ENCODE measurements at regions not wholly inside any gene's neighbourhood (a gene's known extent, or its start where the extent isn't known, plus 50 kb on each side); places are given as distances from the start of the nearest gene placed in this dataset.

- DNase-seq (ENCODE audit: low read depth in 2 of 2) = no peak
Measured at GRCh38 chr22:49587987-49588386, 239.7 kb downstream of the BRD1 start.

DNA sequence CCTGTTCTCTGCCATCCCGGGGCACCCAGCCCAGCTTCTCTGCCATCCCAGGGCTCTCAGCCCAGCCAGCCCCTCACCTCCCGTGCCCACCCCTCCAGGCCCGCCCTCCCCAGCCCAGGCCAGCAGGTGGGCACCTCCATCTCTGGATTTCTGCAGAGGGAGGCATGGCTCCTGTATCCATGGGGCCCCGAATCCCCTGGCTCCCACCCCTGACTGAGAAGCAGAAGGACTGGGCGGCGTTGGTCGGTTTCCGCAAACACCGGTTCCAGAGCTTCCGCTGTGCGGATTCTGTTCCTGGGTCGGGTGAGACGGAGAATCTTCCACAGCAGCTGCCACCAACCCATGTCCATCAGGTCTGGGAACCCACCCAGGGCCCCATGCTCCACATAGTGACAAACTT, 240.3 kb downstream of the BRD1 start:
- DNase-seq (ENCODE audit: low read depth in 2 of 2) = no peak

- no peak for DNase-seq (ENCODE audit: low read depth in 2 of 2)
Measured at GRCh38 chr22:49586873-49587272, 240.8 kb downstream of the BRD1 start.

DNA sequence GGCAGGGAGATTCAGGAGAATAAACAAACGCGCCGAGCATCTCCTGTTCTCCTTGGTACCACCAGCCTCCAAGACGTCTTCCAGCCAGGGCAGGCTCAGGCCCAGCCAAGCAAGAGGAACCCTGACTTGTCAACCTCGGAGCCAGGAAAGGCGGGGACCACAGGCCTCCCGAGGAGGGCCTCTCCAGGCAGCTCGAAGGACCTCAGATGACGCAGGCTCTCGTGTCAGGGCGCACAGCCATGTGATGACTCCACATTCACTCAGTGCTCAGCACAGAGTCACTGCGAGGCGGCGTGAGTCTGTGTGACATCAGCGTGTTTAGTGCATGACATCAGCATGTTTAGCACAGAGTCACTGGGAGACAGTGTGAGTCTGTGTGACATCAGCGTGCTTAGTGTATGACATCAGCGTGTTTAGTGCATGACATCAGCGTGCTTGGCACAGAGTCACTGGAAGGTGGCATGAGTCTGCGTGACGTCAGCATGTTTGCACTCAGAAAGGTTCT, 241.4 kb downstream of the BRD1 start:
- DNase-seq (ENCODE audit: low read depth in 2 of 2) = no peak

- DNase-seq (ENCODE audit: low read depth in 2 of 2) = no peak
Measured at GRCh38 chr22:49585461-49586243, 242.0 kb downstream of the BRD1 start.

GRCh38 chr22:49583886-49584505, 243.7 kb downstream of the BRD1 start:
- DNase-seq (ENCODE audit: low read depth in 2 of 2) = no peak

DNA sequence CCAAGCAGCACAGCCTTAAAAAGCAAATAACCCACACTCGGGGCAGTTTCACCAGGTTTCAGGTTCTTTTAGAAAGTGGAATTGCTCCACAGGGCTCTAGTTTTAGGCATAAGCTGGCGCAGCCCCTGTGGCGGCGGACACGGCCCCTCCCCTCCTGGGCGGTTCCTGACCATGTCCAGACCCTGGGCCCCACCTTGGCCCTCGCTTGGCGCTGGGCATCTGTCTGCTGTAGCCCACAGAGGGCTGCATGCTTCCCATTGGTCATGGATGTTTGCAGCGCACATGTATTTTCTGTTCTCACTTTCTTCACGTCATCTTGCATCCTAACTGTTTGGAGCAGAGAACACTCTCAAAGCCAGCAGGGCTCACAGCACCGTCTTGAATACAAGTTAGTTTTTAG, 244.3 kb downstream of the BRD1 start:
- no peak for DNase-seq (ENCODE audit: low read depth in 2 of 2)

DNA sequence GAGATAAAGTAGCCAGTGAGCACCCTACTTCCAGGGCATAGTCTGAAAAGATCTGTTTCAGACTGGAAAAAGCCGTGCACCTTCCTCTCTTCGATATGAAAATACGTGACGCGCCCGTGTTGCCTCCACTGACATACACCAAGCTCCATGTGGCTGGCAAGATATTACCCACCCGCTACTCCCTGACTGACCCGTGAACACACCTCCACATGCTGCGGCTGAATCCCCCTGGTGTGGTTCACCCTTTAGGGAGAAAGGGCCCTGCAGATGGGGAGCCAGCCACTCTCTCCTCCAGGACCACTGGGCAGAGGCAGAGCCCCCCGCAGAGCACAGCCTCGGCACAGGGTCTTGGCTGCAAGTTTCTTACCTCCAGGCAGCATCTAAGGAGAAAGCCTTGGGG, 245.0 kb downstream of the BRD1 start:
- no peak for DNase-seq (ENCODE audit: low read depth in 2 of 2)

DNA sequence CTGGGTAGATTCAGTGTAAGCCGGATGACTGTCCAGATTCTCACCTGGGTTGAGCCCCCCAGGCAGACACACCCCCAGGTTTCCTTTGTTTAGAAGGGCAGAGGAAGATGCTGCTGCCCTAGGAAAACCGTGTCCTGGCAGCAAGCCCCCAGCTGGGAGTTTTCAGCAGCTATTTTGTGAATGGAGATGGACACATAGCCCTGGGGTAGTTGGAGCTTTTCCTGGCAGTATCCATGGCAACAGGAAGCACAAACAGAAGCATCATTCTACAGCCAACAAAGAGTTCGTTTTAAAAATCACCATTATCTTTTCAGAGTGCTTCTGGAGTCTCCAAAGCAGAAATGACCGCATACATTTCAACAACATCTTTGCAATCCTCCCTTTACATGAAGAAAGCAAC, 245.5 kb downstream of the BRD1 start:
- no peak for DNase-seq (ENCODE audit: low read depth in 2 of 2)

DNA sequence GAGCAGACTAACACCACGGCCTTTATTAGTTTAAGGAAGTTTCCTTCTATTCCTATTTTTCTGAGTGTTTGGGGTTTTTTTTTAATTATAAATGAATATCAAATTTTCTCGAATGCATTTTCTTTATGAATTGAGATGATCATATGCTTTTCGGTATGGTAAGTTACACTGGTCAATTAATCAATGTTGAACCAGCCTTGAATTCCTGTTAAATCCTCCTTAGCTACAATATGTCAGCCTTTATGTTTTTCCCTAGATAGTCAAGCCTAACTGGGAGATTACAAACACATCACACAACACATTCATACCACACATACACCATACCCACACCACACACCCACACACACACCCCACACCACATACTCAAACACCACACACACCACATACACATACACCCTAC, 247.6 kb downstream of the BRD1 start:
- no peak for DNase-seq (ENCODE audit: low read depth in 2 of 2)

DNA sequence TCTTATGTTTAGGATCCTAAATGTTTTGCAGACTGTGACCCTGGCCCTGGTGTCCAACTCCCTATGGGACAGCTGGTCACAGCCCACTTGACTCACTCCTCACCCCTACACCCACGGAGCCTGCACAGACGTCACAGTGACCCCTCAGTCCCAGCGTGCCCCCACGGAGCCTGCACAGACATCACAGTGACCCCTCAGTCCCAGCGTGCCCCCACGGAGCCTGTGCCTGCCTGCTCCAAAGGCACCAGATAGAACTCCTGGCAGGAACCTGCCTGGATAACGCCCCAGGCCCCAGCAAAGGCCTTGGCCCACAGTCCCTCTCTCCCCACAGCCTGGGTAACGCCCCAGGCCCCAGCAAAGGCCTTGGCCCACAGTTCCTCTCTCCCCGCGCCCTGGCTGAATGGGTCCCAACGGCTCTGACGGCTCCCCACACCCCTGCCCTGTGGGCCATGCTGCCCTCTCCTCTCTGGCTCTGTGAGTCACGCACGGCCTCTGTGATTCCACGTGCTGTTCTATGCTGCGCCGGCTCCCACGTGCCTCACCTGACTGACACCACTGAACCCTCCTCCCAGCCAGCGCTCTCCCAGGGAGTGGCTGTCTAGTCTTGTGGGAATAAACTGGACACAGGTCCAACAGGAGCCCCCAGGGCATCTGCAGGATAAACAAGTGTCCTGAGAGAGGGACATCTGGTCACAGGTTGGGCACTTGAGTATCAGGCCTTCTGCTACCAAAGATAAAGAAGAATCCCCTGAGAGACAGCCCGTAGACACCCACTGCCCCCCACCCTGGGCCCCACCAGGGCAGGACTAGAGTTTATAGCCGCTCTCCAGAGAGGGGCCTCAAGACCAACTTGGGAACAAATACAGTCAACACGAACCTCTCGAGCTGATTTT, 250.3 kb downstream of the BRD1 start:
- no peak for DNase-seq (ENCODE audit: low read depth in 2 of 2)

GRCh38 chr22:49576241-49577141, 251.2 kb downstream of the BRD1 start:
- DNase-seq (ENCODE audit: low read depth in 2 of 2) = no peak

GRCh38 chr22:49575703-49576081, 252.0 kb downstream of the BRD1 start:
- DNase-seq (ENCODE audit: low read depth in 2 of 2) = no peak

DNA sequence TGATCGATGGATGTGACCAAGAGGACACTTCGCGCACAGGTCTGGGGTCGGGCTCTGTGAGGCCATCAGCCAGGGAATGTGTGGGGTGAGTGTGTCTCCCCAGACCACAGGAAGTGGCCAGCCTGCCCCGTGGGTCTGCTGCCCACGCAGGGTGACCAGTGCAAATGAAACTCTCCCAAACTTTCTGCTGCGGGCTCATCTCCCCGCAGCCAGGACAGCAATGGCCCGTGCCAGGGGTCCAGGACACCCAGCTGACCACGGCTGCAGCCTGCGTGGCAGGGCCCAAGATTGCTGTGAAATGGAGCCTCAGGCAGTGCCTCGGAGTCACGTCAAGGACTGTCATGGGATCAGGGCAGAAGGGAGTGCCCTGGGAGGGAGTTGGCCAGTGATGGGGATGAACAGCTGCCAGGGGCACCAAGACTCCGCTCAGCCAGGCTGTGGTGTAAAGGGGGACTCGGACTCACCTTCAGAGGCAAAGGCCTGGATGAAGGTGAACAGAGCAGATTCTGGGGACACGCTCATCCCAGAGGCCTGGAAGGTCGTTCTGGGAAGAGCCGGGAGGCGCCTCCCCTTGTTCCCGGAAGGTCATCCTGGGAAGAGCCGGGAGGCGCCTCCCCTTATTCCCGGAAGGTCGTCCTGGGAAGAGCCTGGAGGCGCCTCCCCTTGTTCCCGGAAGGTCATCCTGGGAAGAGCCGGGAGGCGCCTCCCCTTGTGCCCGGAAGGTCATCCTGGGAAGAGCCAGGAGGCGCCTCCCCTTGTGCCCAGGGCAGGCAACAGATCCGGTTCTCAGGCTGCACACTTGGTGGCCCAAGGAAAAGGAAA, 252.6 kb downstream of the BRD1 start:
- DNase-seq (ENCODE audit: low read depth in 2 of 2) = no peak

- DNase-seq (ENCODE audit: low read depth in 2 of 2) = no peak
Measured at GRCh38 chr22:49574205-49574880, 253.3 kb downstream of the BRD1 start.

DNA sequence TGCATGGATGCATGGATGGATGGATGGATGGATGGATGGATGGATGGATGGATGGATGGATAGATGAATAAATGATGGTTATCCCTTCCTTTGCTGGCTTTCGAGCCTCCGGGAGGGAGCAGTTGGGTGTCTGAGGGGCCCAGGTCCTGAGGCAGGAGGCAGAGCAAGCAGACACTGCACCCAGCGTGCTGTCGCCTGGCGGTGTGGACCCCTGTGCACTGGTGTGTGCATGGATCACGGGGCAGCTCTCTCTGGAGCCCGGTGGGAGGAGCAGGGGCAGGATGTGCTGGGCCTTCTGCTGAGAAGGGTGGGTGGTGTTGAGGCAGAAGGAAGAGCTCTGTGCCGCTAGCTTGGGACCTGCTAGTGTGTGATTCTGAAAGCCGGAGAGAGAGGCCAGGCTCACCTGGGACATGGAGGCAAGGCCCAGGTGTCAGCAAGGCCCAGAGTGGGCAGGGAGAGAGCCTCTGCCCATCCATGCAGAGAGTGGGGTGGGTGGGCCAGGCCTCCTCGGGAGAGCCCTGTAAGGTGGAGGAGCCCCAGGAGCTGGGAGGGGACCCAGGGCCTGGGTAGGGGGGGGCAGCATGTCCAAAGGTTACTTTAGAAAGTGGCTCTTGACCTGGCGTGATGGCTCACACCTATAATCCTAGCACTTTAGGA, 254.4 kb downstream of the BRD1 start:
- no peak for DNase-seq (ENCODE audit: low read depth in 2 of 2)

DNA sequence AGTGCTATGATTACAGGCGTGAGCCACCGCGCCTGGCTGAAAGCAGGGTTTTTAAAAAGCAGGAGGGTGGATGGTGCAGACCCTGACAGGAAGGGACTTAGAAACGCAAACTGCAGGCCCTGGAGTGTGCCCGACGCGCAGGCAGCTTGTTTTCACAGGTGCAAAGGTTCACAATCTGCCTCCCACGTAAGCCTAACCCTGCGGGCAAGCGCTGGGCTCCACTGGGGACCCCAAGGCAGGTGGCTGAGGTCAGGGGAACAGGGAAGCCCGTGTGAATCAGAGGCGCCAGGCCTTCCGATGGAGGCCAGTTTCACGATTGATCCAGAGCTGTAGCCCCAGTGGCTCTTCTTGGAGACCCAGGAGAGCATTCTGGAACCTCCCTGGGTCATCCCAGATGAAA, 256.3 kb downstream of the BRD1 start:
- DNase-seq (ENCODE audit: low read depth in 2 of 2) = no peak

DNA sequence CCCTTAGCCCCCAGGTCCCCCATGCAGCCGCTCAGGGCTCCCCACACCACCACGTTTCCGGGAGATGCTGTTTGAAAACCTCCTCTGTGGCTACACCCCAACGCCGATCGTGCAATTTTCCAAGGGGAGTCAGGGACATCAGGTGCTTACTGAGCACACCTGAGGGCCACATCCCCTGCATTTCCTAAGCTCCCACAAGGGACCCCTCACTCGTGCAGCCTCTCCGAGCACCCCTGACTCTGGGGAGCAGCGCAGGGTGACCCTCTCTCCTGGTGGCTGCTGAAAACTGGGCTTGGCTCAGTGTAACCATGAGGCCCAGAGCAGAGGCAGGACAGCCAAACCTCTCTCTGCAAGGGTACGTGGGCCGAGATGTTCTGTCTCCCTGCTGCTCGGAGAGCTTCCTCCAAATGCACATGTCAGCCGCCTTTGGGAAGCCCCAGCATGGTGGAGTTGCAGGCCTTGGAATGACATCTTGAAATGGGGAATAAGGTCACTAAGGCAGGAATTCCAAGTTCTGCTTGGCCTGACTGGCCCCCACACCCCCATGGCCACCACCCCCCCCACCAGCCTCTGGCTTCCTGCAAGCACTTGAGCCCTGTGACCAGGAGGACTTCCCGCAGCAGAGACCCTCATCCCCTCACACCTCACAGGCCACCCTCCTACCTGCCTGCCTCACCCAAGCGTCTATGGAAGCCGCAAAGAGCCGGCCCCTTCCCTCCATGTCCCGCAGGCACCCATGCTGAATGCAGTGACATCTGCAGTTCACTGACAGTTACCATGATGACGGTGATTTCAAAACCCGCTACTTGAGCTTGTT, 257.4 kb downstream of the BRD1 start:
- no peak for DNase-seq (ENCODE audit: low read depth in 2 of 2)
